IMR-90 (cell line): ENCODE measurements at regions not wholly inside any gene's neighbourhood (a gene's known extent, or its start where the extent isn't known, plus 50 kb on each side); places are given as distances from the start of the nearest gene placed in this dataset.

ENCODE experiments used
- ATAC-seq: fragments of 200-7000 bp; cut with Tn5 transposase; 2 replicates; pipeline ENCODE4 v1.9.1; 2020; ENCODE audit warnings: low read depth, mild to moderate bottlenecking, moderate library complexity
- BruUV-seq: library from RNA; stranded (reverse); fragments of 400-500 nt; replicated peaks from 2 replicates; lab custom pipeline; 2021; lab: Mats Ljungman, UMichigan
- CTCF ChIA-PET: fragments of 300-600 bp; formaldehyde crosslinking; extraction: SDS; loops from one replicate; lab custom pipeline; 2021; ENCODE audit warnings: antibody characterized with exemption; lab: Yijun Ruan, JAX
- POLR2A ChIA-PET: fragments of 300-600 bp; sonication (Branson Sonifier 250); formaldehyde crosslinking; loops from one replicate; lab custom pipeline; 2022; ENCODE audit warnings: antibody characterized with exemption; ENCODE audit not compliant: unreplicated experiment; lab: Charles Lee
- DNase-seq: peaks from one replicate; pipeline ENCODE4 v3.0.0; 2013
- H2AFZ ChIP-seq: replicated peaks from 2 replicates; pipeline ENCODE3; 2013; ENCODE audit warnings: low read length, mild to moderate bottlenecking; ENCODE audit not compliant: poor library complexity
- H2AK5ac ChIP-seq: 2 replicates; pipeline ENCODE4 v1.6.1; 2013; ENCODE audit warnings: low read depth, low read length, inconsistent platforms
- H2AK9ac ChIP-seq: replicated peaks from 2 replicates; pipeline ENCODE3; 2013; ENCODE audit warnings: mild to moderate bottlenecking, low read depth, low read length, moderate library complexity; ENCODE audit not compliant: poor library complexity
- H2BK120ac ChIP-seq: 2 replicates; pipeline ENCODE4 v1.6.1; 2013; ENCODE audit warnings: low read depth, low read length, inconsistent platforms
- H2BK15ac ChIP-seq: 3 replicates; pipeline ENCODE4 v1.6.1; 2013; ENCODE audit warnings: low read depth, low read length, inconsistent platforms
- H2BK20ac ChIP-seq: 2 replicates; pipeline ENCODE4 v1.6.1; 2013; ENCODE audit warnings: low read depth, mild to moderate bottlenecking, inconsistent platforms, low read length, moderate library complexity
- H2BK5ac ChIP-seq: 2 replicates; pipeline ENCODE4 v1.6.1; 2013; ENCODE audit warnings: mild to moderate bottlenecking, low read depth, low read length, inconsistent platforms; ENCODE audit not compliant: poor library complexity, severe bottlenecking
- H3K14ac ChIP-seq: replicated peaks from 2 replicates; pipeline ENCODE4 v1.6.1; 2013; ENCODE audit warnings: low read depth, low read length, inconsistent platforms
- H3K18ac ChIP-seq: 2 replicates; pipeline ENCODE4 v1.6.1; 2013; ENCODE audit warnings: low read depth, low read length, control low read depth
- H3K23ac ChIP-seq: 2 replicates; pipeline ENCODE4 v1.6.1; 2013; ENCODE audit warnings: low read depth, low read length, inconsistent platforms
- H3K27ac ChIP-seq: 2 replicates; pipeline ENCODE4 v1.5.1; 2013; ENCODE audit warnings: mild to moderate bottlenecking, control low read depth, low read length; ENCODE audit not compliant: insufficient read depth
- H3K27me3 ChIP-seq: 2 replicates; pipeline ENCODE4 v1.6.1; 2013; ENCODE audit warnings: low read length; ENCODE audit not compliant: control insufficient read depth, insufficient read depth
- H3K36me3 ChIP-seq: 2 replicates; pipeline ENCODE4 v1.6.1; 2013; ENCODE audit warnings: low read length, mixed read lengths; ENCODE audit not compliant: control insufficient read depth, insufficient read depth
- H3K4ac ChIP-seq: 2 replicates; pipeline ENCODE4 v1.6.1; 2013; ENCODE audit warnings: low read depth, low read length, inconsistent platforms
- H3K4me1 ChIP-seq: 2 replicates; pipeline ENCODE4 v1.6.1; 2013; ENCODE audit warnings: low read length, mixed read lengths; ENCODE audit not compliant: control insufficient read depth, insufficient read depth
- H3K4me2 ChIP-seq: 2 replicates; pipeline ENCODE4 v1.6.1; 2013; ENCODE audit warnings: low read depth, mild to moderate bottlenecking, control low read depth, low read length, moderate library complexity
- H3K4me3 ChIP-seq: 2 replicates; pipeline ENCODE4 v1.5.1; 2013; ENCODE audit warnings: low read depth, mild to moderate bottlenecking, control low read depth, low read length, moderate library complexity; ENCODE audit not compliant: insufficient read depth
- H3K56ac ChIP-seq: 2 replicates; pipeline ENCODE4 v1.6.1; 2013; ENCODE audit warnings: low read length, inconsistent platforms; ENCODE audit not compliant: insufficient read depth; ENCODE audit errors: extremely low read depth
- H3K79me1 ChIP-seq, 2 experiments: 2 replicates each; pipeline ENCODE4 v1.6.1; 2013; ENCODE audit warnings: low read length in 2 of 2, inconsistent platforms in 1 of 2, low read depth in 1 of 2
- H3K9ac ChIP-seq: 2 replicates; pipeline ENCODE4 v1.6.1; 2013; ENCODE audit warnings: low read depth, low read length, control low read depth
- H3K9me1 ChIP-seq: 2 replicates; pipeline ENCODE4 v1.6.1; 2013; ENCODE audit warnings: low read length, inconsistent platforms; ENCODE audit not compliant: insufficient read depth
- H3K9me3 ChIP-seq: 2 replicates; pipeline ENCODE4 v1.6.1; 2013; ENCODE audit warnings: low read length; ENCODE audit not compliant: control insufficient read depth, insufficient read depth
- H4K20me1 ChIP-seq: 2 replicates; pipeline ENCODE4 v1.6.1; 2013; ENCODE audit warnings: low read length, inconsistent platforms; ENCODE audit not compliant: insufficient read depth
- H4K5ac ChIP-seq: 2 replicates; pipeline ENCODE4 v1.6.1; 2013; ENCODE audit warnings: mild to moderate bottlenecking, low read depth, low read length, control low read depth
- H4K8ac ChIP-seq, 2 experiments: 2 replicates each; pipeline ENCODE4 v1.6.1; 2013; ENCODE audit warnings: low read depth in 2 of 2, low read length in 2 of 2, control low read depth in 1 of 2, inconsistent platforms in 1 of 2
- H4K91ac ChIP-seq: 2 replicates; pipeline ENCODE4 v1.6.1; 2013; ENCODE audit warnings: low read depth, low read length, inconsistent platforms; ENCODE audit not compliant: insufficient read depth
- BHLHE40 ChIP-seq: fragments of 150-350 bp; IDR thresholded peaks from 2 replicates; pipeline ENCODE4 v1.6.1; 2016; ENCODE audit warnings: mild to moderate bottlenecking, low read depth, low read length
- CEBPB ChIP-seq: IDR thresholded peaks from 2 replicates; pipeline ENCODE4 v1.6.1; 2012; ENCODE audit warnings: low read depth, low read length, improper control_type of control experiment
- FOS ChIP-seq: fragments of 150-350 bp; IDR thresholded peaks from 2 replicates; pipeline ENCODE4 v1.6.1; 2016; ENCODE audit warnings: low read depth, low read length
- MAFK ChIP-seq: IDR thresholded peaks from 2 replicates; pipeline ENCODE4 v1.6.1; 2012; ENCODE audit warnings: low read depth, low read length, improper control_type of control experiment
- RCOR1 ChIP-seq: IDR thresholded peaks from 2 replicates; pipeline ENCODE4 v1.6.1; 2012; ENCODE audit warnings: mild to moderate bottlenecking, low read length, improper control_type of control experiment; ENCODE audit not compliant: insufficient replicate concordance
- WGBS, 2 experiments: methylation state at CpG; one replicate each; pipeline versions ENCODE4 v1.1.5 to v1.1.7; 2013; ENCODE audit warnings: missing lambda C conversion rate in 2 of 2; ENCODE audit not compliant: insufficient read length in 1 of 2; ENCODE audit errors: extremely low coverage in 2 of 2; 5-methylcytosine and 5-hydroxymethylcytosine counted together
- dilution Hi-C: fragments of 300-500 bp; cut with HindIII; formaldehyde crosslinking; loops from one replicate; pipeline ENCODE4 v1.14.3; 2018; ENCODE audit warnings: low sequenced_read_pairs; ENCODE audit not compliant: unreplicated experiment
- in situ Hi-C: fragments of 300-500 bp; cut with MboI; formaldehyde crosslinking; loops from 3 replicates; pipeline ENCODE4 v1.14.3; 2019; ENCODE audit warnings: low sequenced_read_pairs, inconsistent platforms, mixed read lengths
- intact Hi-C: fragments of 100-400 bp; cut with micrococcal nuclease; formaldehyde crosslinking; loops from 2 replicates; pipeline ENCODE4 v1.10.0; 2022
- TF ChIP-seq, protein P1 (sequence below): conservative IDR thresholded peaks from 2 replicates; pipeline ENCODE4 v1.5.1; 2012; ENCODE audit warnings: mild to moderate bottlenecking, low read depth, low read length, improper control_type of control experiment

DNA sequence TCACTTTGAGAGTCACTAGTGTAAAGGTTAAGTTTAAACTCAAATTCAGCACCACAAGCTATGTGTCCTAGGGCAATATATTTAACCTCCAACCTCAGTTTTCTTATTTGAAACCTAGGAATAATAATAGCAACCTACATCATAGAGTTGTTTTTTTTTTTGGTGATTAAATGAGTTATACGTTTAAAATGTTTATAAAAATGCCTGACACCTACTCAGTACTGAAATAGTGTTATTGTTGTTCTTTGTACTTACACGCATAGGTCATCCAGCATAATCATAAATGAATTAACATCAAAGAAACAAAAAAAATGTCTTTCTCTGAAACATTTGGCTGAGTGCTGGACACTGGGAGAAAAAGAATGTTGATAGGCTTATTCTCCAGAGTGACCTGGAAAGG is 266.8 kb upstream of the PRMT6 start:
- Histone ChIP-seq H3K14ac (no peak overlapping the region), H4K20me1 (no peaks in the 10 kb centered on the region), H3K4me2 (no peak overlapping the region), H2BK20ac (no peak overlapping the region), H2AFZ (no peak overlapping the region), H4K91ac (no peak overlapping the region), H3K27ac (no peak overlapping the region), H3K79me1 (no peaks in the 10 kb centered on the region), H3K9ac (no peak overlapping the region), H3K4me1 (no peaks in the 10 kb centered on the region), H2BK5ac (no peak overlapping the region), H3K4ac (no peak overlapping the region), H2AK5ac (no peak overlapping the region), H4K8ac (no peak overlapping the region), H2BK120ac (no peak overlapping the region), H3K23ac (no peak overlapping the region), H2BK15ac (no peak overlapping the region), H3K9me3 (0 out of 2 replicates have a peak, but pooled peaks cover 2% of the 10 kb centered on the region), H3K18ac (no peak overlapping the region), H3K9me1 (no peaks in the 10 kb centered on the region), H3K27me3 (no peaks in the 10 kb centered on the region), H4K5ac (no peak overlapping the region), H3K4me3 (no peak overlapping the region), H3K36me3 (no peaks in the 10 kb centered on the region), H2AK9ac (no peak overlapping the region), H3K56ac (no peak overlapping the region)
- DNase-seq (no peak), ATAC-seq (no peak)
- ChIA-PET POLR2A (no interaction called here), CTCF (interaction anchor here (0.5 kb wide), 1 partner anchor 12 kb away, joined by 3 read pairs; no protein-coding TSS in a partner anchor)
- dilution Hi-C loops (no loop called here), in situ Hi-C loops (no loop called here), intact Hi-C loops (no loop called here)
- no peak for TF ChIP-seq BHLHE40
- no peak for TF ChIP-seq CEBPB
- TF ChIP-seq RCOR1, result no peak
- TF ChIP-seq, protein P1, sequence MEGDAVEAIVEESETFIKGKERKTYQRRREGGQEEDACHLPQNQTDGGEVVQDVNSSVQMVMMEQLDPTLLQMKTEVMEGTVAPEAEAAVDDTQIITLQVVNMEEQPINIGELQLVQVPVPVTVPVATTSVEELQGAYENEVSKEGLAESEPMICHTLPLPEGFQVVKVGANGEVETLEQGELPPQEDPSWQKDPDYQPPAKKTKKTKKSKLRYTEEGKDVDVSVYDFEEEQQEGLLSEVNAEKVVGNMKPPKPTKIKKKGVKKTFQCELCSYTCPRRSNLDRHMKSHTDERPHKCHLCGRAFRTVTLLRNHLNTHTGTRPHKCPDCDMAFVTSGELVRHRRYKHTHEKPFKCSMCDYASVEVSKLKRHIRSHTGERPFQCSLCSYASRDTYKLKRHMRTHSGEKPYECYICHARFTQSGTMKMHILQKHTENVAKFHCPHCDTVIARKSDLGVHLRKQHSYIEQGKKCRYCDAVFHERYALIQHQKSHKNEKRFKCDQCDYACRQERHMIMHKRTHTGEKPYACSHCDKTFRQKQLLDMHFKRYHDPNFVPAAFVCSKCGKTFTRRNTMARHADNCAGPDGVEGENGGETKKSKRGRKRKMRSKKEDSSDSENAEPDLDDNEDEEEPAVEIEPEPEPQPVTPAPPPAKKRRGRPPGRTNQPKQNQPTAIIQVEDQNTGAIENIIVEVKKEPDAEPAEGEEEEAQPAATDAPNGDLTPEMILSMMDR, result no peak
- TF ChIP-seq FOS, result no peak
- TF ChIP-seq MAFK, result no peak
- no TSS peak for BruUV-seq
- WGBS, 2 experiments, result no CpG with 5 or more reads among the region's 2 CpGs
